MCF 10A (cell line): ENCODE measurements at regions not wholly inside any gene's neighbourhood (a gene's known extent, or its start where the extent isn't known, plus 50 kb on each side); places are given as distances from the start of the nearest gene placed in this dataset.

ENCODE experiments used
- BruUV-seq: library from RNA; stranded (reverse); fragments of 400-500 nt; replicated peaks from 2 replicates; lab custom pipeline; 2021; lab: Mats Ljungman, UMichigan
- CTCF ChIA-PET: fragments of 300-600 bp; sonication (Branson Sonifier 250); formaldehyde crosslinking; extraction: SDS; loops from one replicate; lab custom pipeline; 2021; ENCODE audit warnings: antibody characterized with exemption, inconsistent platforms; lab: Yijun Ruan, JAX
- POLR2A ChIA-PET: fragments of 300-600, 350-650 bp; sonication (Branson Sonifier 250); formaldehyde crosslinking; extraction: SDS; loops from one replicate; lab custom pipeline; 2020; ENCODE audit warnings: antibody characterized with exemption, inconsistent platforms; lab: Yijun Ruan, JAX
- DNase-seq: peaks from one replicate; pipeline ENCODE4 v3.0.0-alpha.2; 2018; ENCODE audit not compliant: unreplicated experiment
- H3K27ac Mint-ChIP-seq: one replicate; pipeline ENCODE4 v1.8.0; 2022; ENCODE audit warnings: mild to moderate bottlenecking, low read depth, mixed read lengths; ENCODE audit not compliant: unreplicated experiment
- H3K27me3 Mint-ChIP-seq: one replicate; pipeline ENCODE4 v1.8.0; 2022; ENCODE audit warnings: mixed read lengths; ENCODE audit not compliant: insufficient read depth, unreplicated experiment
- H3K36me3 Mint-ChIP-seq: one replicate; pipeline ENCODE4 v1.8.0; 2022; ENCODE audit warnings: mild to moderate bottlenecking, moderate library complexity, mixed read lengths; ENCODE audit not compliant: insufficient read depth, unreplicated experiment
- H3K4me1 Mint-ChIP-seq: one replicate; pipeline ENCODE4 v1.8.0; 2022; ENCODE audit warnings: mixed read lengths; ENCODE audit not compliant: insufficient read depth, unreplicated experiment
- H3K4me3 Mint-ChIP-seq: one replicate; pipeline ENCODE4 v1.8.0; 2022; ENCODE audit warnings: mild to moderate bottlenecking, moderate library complexity, mixed read lengths; ENCODE audit not compliant: unreplicated experiment
- H3K9me3 Mint-ChIP-seq: one replicate; pipeline ENCODE4 v1.8.0; 2022; ENCODE audit warnings: mixed read lengths; ENCODE audit not compliant: unreplicated experiment
- CTCF ChIP-seq: fragments of 200-600 bp; IDR thresholded peaks from one replicate; pipeline ENCODE4 v1.8.0; 2022; ENCODE audit warnings: antibody characterized with exemption, mild to moderate bottlenecking; ENCODE audit not compliant: unreplicated experiment
- intact Hi-C: fragments of 100-400 bp; cut with micrococcal nuclease; formaldehyde crosslinking; loops from 2 replicates; pipeline ENCODE4 v1.14.1; 2022

DNA sequence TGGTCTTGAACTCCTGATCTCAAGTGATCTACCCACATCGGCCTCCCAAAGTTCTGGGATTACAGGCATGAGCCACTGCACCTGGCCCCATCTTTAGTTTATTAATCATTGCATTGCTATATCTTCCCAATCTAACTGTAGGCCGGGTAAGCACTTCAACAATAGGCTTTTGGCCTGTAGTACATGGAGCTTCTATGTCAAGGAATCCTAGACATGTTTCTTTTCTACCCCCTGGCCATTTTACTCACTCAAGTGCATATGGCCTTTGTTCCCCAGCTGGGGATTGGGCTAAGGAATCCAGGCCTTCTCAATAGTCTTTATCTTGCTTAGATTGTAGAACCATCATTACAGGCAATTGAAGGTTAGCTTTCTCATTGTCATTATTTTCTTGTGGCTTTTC, 122.3 kb upstream of the MBNL1 start:
- Mint-ChIP-seq H3K27ac (no peak overlapping the region), H3K4me3 (no peak overlapping the region), H3K4me1 (peaks cover 16% of the 10 kb centered on the region), H3K36me3 (no peaks in the 10 kb centered on the region), H3K9me3 (no peaks in the 10 kb centered on the region), H3K27me3 (no peaks in the 10 kb centered on the region)
- DNase-seq: no peak
- TF ChIP-seq CTCF: no peak
- POLR2A ChIA-PET: no interaction called here
- CTCF ChIA-PET: interaction anchor here (0.6 kb wide), 1 partner anchor 13 kb away, joined by 3 read pairs; no protein-coding TSS in a partner anchor
- no TSS peak for BruUV-seq
- intact Hi-C loops: no loop called here

DNA sequence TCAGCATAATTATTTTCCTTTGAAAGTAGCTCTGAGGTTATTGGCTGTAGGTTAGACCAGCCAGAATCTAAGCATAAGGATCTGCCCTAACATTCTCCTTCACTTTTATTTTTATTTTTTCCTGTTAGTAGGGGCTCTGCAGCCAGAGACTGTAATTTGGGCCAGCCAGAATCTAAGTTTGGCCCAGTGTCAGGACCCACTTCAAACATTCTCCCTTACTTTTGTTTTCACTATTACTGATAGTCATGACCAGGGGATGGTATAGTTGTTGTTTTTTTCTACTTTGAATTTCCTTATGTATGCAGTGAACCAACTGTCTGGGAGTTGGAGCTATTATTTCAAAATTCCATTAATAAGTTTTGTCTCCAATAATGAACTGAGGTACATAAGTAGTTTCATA, 121.0 kb upstream of the MBNL1 start:
- POLR2A ChIA-PET: interaction anchor here (1.0 to 4.0 kb wide), 5 partner anchors 10 to 121 kb away, joined by 3 to 37 read pairs (median 4); partner anchors contain the start of gene MBNL1
- TF ChIP-seq CTCF: no peak
- no peaks in the 10 kb centered on the region for H3K9me3 Mint-ChIP-seq
- H3K27me3 Mint-ChIP-seq: no peaks in the 10 kb centered on the region
- no peak overlapping the region for H3K4me3 Mint-ChIP-seq
- intact Hi-C loops: no loop called here
- H3K27ac Mint-ChIP-seq: no peak overlapping the region
- CTCF ChIA-PET: no interaction called here
- DNase-seq: no peak
- H3K36me3 Mint-ChIP-seq: no peaks in the 10 kb centered on the region
- H3K4me1 Mint-ChIP-seq: peaks cover 16% of the 10 kb centered on the region
- BruUV-seq: no TSS peak

DNA sequence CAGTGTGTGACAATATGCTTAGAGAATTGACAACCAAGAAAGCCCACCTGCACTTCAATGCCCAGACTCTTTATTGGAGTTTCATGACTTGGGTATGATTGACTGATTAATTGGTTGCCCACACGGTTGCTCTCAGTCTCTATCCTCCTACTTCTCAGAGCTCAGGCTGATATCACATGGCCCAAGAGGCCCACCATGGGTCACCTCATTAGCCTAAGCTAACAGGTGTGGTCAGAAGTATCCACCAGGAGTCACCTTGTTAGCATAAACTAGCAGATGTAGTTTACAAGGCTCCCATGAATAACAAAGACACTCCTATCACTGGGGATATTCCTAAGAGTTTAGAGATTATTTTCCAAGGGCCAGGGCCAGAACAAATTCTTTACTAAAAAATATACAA, 120.2 kb upstream of the MBNL1 start:
- ChIA-PET POLR2A (interaction anchor here (0.7 to 4.0 kb wide), 5 partner anchors 9 to 121 kb away, joined by 3 to 37 read pairs (median 4); partner anchors contain the start of gene MBNL1), CTCF (no interaction called here)
- Mint-ChIP-seq H3K4me3 (no peak overlapping the region), H3K36me3 (no peaks in the 10 kb centered on the region), H3K27me3 (no peaks in the 10 kb centered on the region), H3K9me3 (no peaks in the 10 kb centered on the region), H3K4me1 (peaks cover 16% of the 10 kb centered on the region), H3K27ac (peak overlapping the region; percentile 61)
- no TSS peak for BruUV-seq
- intact Hi-C loops: no loop called here
- DNase-seq: no peak
- no peak for TF ChIP-seq CTCF

- Mint-ChIP-seq H3K4me3 (peak overlapping the region; percentile 41), H3K9me3 (no peaks in the 10 kb centered on the region), H3K27ac (peak overlapping the region; percentile 61), H3K4me1 (peaks cover 16% of the 10 kb centered on the region), H3K36me3 (no peaks in the 10 kb centered on the region), H3K27me3 (no peaks in the 10 kb centered on the region)
- peak; percentile 46 for DNase-seq
- CTCF ChIA-PET: interaction anchor here (1.0 kb wide), 1 partner anchor 10 kb away, joined by 3 read pairs; no protein-coding TSS in a partner anchor
- TF ChIP-seq CTCF: no peak
- POLR2A ChIA-PET: interaction anchor here (0.9 to 4.0 kb wide), 6 partner anchors 10 to 226 kb away, joined by 3 to 37 read pairs (median 4); partner anchors contain the start of gene MBNL1
- BruUV-seq: no TSS peak
- intact Hi-C loops: no loop called here
These were observed 118.9 kb upstream of the MBNL1 start for GRCh38 chr3:152149832-152150231.
